ENCODE measurements at regions not wholly inside any gene's neighbourhood (a gene's known extent, or its start where the extent isn't known, plus 50 kb on each side); places are given as distances from the start of the nearest gene placed in this dataset.

GRCh38 chr13:27004326-27004725 lies 167.3 kb downstream of the USP12 start:
- Histone ChIP-seq H3K27me3 (peaks cover 15% of the 10 kb centered on the region), H3K36me3 (replicated peaks; ENCODE audit: insufficient read depth, low read depth) (no peaks in the 10 kb centered on the region), H3K79me2 (no peaks in the 10 kb centered on the region), H3K4me3 (no peak overlapping the region), H3K9me3 (ENCODE audit: low read depth) (no peaks in the 10 kb centered on the region), H3K27ac (no peak overlapping the region), H2AFZ (no peak overlapping the region), H3K4me1 (ENCODE audit: insufficient read depth) (peaks cover 14% of the 10 kb centered on the region), H4K20me1 (ENCODE audit: insufficient read depth, poor library complexity, severe bottlenecking) (no peaks in the 10 kb centered on the region), H3K9me2 (replicated peaks; ENCODE audit: insufficient read depth) (no peaks in the 10 kb centered on the region), H3K4me2 (no peak overlapping the region)
- no peak for TF ChIP-seq EZH2phosphoT487 (IDR thresholded peaks at IDR 0.05; ENCODE audit: low read depth, severe bottlenecking, unreplicated experiment)
- TF ChIP-seq CTCF (IDR thresholded peaks at IDR 0.05; ENCODE audit: poor library complexity), result no peak
- no peak for TF ChIP-seq EZH2 (IDR thresholded peaks at IDR 0.05; ENCODE audit: borderline replicate concordance)
- 94% methylated on average over 4 of the region's 4 CpGs for WGBS (ENCODE audit: low lambda C conversion rate, missing lambda C conversion rate)
- no peak for DNase-seq (ENCODE audit: low spot score)

- no peak overlapping the region for H3K4me2 ChIP-seq
- no peaks in the 10 kb centered on the region for H3K9me2 ChIP-seq (replicated peaks; ENCODE audit: insufficient read depth)
- H2AFZ ChIP-seq, result no peak overlapping the region
- no peaks in the 10 kb centered on the region for H3K36me3 ChIP-seq (replicated peaks; ENCODE audit: insufficient read depth, low read depth)
- peaks cover 9% of the 10 kb centered on the region for H3K4me1 ChIP-seq (ENCODE audit: insufficient read depth)
- H3K79me2 ChIP-seq, result no peaks in the 10 kb centered on the region
- no peaks in the 10 kb centered on the region for H4K20me1 ChIP-seq (ENCODE audit: insufficient read depth, poor library complexity, severe bottlenecking)
- no peak for DNase-seq (ENCODE audit: low spot score)
- no peak overlapping the region for H3K4me3 ChIP-seq
- TF ChIP-seq CTCF (IDR thresholded peaks at IDR 0.05; ENCODE audit: poor library complexity), result no peak
- no peak for TF ChIP-seq EZH2 (IDR thresholded peaks at IDR 0.05; ENCODE audit: borderline replicate concordance)
- TF ChIP-seq EZH2phosphoT487 (IDR thresholded peaks at IDR 0.05; ENCODE audit: low read depth, severe bottlenecking, unreplicated experiment), result no peak
- WGBS (ENCODE audit: low lambda C conversion rate, missing lambda C conversion rate), result 80% methylated on average over 6 of the region's 6 CpGs
- peaks cover 4% of the 10 kb centered on the region for H3K27me3 ChIP-seq
- H3K9me3 ChIP-seq (ENCODE audit: low read depth), result no peaks in the 10 kb centered on the region
- H3K27ac ChIP-seq, result no peak overlapping the region
These were observed 169.9 kb downstream of the USP12 start for GRCh38 chr13:27001705-27002104.

- H2AFZ ChIP-seq, result no peak overlapping the region
- H3K79me2 ChIP-seq, result no peaks in the 10 kb centered on the region
- no peak overlapping the region for H3K27ac ChIP-seq
- H3K4me1 ChIP-seq (ENCODE audit: insufficient read depth), result no peaks in the 10 kb centered on the region
- H3K4me3 ChIP-seq, result no peak overlapping the region
- DNase-seq (ENCODE audit: low spot score), result no peak
- no peaks in the 10 kb centered on the region for H4K20me1 ChIP-seq (ENCODE audit: insufficient read depth, poor library complexity, severe bottlenecking)
- no peaks in the 10 kb centered on the region for H3K9me3 ChIP-seq (ENCODE audit: low read depth)
- TF ChIP-seq CTCF (IDR thresholded peaks at IDR 0.05; ENCODE audit: poor library complexity) (no peak), EZH2phosphoT487 (IDR thresholded peaks at IDR 0.05; ENCODE audit: low read depth, severe bottlenecking, unreplicated experiment) (no peak), EZH2 (IDR thresholded peaks at IDR 0.05; ENCODE audit: borderline replicate concordance) (no peak)
- 93% methylated on average over 6 of the region's 6 CpGs for WGBS (ENCODE audit: low lambda C conversion rate, missing lambda C conversion rate)
- no peaks in the 10 kb centered on the region for H3K36me3 ChIP-seq (replicated peaks; ENCODE audit: insufficient read depth, low read depth)
- H3K27me3 ChIP-seq, result no peaks in the 10 kb centered on the region
- no peak overlapping the region for H3K4me2 ChIP-seq
- H3K9me2 ChIP-seq (replicated peaks; ENCODE audit: insufficient read depth), result no peaks in the 10 kb centered on the region
These were observed 170.9 kb downstream of the USP12 start for GRCh38 chr13:27000686-27001085.

GRCh38 chr13:26999499-26999898 lies 172.1 kb downstream of the USP12 start:
- no peaks in the 10 kb centered on the region for H3K9me3 ChIP-seq (ENCODE audit: low read depth)
- H3K79me2 ChIP-seq, result no peaks in the 10 kb centered on the region
- no peak overlapping the region for H2AFZ ChIP-seq
- H3K36me3 ChIP-seq (replicated peaks; ENCODE audit: insufficient read depth, low read depth), result no peaks in the 10 kb centered on the region
- no peak for TF ChIP-seq EZH2 (IDR thresholded peaks at IDR 0.05; ENCODE audit: borderline replicate concordance)
- TF ChIP-seq CTCF (IDR thresholded peaks at IDR 0.05; ENCODE audit: poor library complexity), result no peak
- TF ChIP-seq EZH2phosphoT487 (IDR thresholded peaks at IDR 0.05; ENCODE audit: low read depth, severe bottlenecking, unreplicated experiment), result no peak
- no peak for DNase-seq (ENCODE audit: low spot score)
- no peaks in the 10 kb centered on the region for H3K4me1 ChIP-seq (ENCODE audit: insufficient read depth)
- no peak overlapping the region for H3K4me3 ChIP-seq
- H3K4me2 ChIP-seq, result no peak overlapping the region
- H3K9me2 ChIP-seq (replicated peaks; ENCODE audit: insufficient read depth), result no peaks in the 10 kb centered on the region
- H3K27me3 ChIP-seq, result no peaks in the 10 kb centered on the region
- H3K27ac ChIP-seq, result no peak overlapping the region
- WGBS (ENCODE audit: low lambda C conversion rate, missing lambda C conversion rate), result 92% methylated on average over 7 of the region's 7 CpGs
- H4K20me1 ChIP-seq (ENCODE audit: insufficient read depth, poor library complexity, severe bottlenecking), result no peaks in the 10 kb centered on the region
